Astrocyte (in vitro differentiated cells and primary cell): ENCODE measurements at regions not wholly inside any gene's neighbourhood (a gene's known extent, or its start where the extent isn't known, plus 50 kb on each side); places are given as distances from the start of the nearest gene placed in this dataset.

Experiments used
- EZH2 ChIP-seq: IDR thresholded peaks from 2 replicates; pipeline ENCODE4 v1.6.1; 2012; ENCODE audit warnings: mild to moderate bottlenecking, low read length, inconsistent platforms; ENCODE audit not compliant: insufficient read depth
- TF ChIP-seq, protein P1 (sequence below): IDR thresholded peaks from 2 replicates; pipeline ENCODE4 v1.5.1; 2011; ENCODE audit warnings: low read depth, mild to moderate bottlenecking, inconsistent platforms, low read length, moderate library complexity; ENCODE audit not compliant: insufficient read depth

GRCh38 chr10:15931376-15931775 lies 71.1 kb upstream of the MINDY3 start:
- TF ChIP-seq, protein P1, sequence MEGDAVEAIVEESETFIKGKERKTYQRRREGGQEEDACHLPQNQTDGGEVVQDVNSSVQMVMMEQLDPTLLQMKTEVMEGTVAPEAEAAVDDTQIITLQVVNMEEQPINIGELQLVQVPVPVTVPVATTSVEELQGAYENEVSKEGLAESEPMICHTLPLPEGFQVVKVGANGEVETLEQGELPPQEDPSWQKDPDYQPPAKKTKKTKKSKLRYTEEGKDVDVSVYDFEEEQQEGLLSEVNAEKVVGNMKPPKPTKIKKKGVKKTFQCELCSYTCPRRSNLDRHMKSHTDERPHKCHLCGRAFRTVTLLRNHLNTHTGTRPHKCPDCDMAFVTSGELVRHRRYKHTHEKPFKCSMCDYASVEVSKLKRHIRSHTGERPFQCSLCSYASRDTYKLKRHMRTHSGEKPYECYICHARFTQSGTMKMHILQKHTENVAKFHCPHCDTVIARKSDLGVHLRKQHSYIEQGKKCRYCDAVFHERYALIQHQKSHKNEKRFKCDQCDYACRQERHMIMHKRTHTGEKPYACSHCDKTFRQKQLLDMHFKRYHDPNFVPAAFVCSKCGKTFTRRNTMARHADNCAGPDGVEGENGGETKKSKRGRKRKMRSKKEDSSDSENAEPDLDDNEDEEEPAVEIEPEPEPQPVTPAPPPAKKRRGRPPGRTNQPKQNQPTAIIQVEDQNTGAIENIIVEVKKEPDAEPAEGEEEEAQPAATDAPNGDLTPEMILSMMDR, result no peak
- TF ChIP-seq EZH2, result no peak
